22Rv1 (cell line): ENCODE measurements at regions not wholly inside any gene's neighbourhood (a gene's known extent, or its start where the extent isn't known, plus 50 kb on each side); places are given as distances from the start of the nearest gene placed in this dataset.

Experiments
- H3K27ac ChIP-seq: fragments of 450-650 bp; 2 replicates; pipeline ENCODE4 v1.5.1; 2017
- ZFX ChIP-seq: fragments of 450-650 bp; IDR thresholded peaks from 2 replicates; pipeline ENCODE4 v1.6.1; 2017; ENCODE audit warnings: antibody characterized with exemption, borderline replicate concordance
- TF ChIP-seq, protein P1 (sequence below): fragments of 450-650 bp; IDR thresholded peaks from 2 replicates; pipeline ENCODE4 v1.5.1; 2017; ENCODE audit warnings: mild to moderate bottlenecking

DNA sequence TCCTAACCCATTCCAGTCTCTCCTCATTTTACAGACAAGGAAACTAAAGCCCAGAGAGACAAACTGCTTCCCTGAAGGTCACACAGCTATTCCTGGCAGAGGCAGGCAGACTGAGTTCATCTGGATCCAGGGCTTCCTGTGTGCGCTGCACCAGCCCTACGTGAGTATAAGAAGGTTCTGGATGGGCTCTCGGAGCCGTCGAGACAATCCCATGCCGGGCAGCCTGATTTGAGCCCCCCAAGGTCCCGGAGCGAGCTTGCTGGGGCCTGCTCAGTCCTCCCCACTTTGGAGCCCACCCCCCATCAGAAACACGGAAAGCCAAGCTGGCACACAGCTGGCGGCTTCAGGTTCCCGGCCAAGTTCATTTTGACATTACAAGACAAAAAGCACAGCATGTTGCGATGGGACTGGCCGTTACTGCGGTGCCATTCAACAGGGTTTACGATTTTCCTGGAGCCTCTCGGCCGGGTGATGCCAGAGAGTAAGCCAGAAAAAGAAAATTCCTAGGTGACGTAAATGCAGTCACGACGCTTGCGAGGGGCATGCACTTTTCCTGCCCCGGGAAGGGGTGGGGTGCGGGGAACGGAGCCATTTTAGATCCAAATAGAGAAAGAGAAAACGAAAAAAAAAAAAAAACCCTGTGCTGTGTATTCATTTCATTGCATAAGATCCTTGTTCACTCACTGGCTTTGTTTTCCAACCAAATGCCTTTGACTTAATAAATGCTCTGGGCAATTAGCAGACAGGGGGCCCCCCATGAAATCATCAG is 167.1 kb upstream of the FOXF1 start:
- no peak for TF ChIP-seq ZFX
- TF ChIP-seq, protein P1, sequence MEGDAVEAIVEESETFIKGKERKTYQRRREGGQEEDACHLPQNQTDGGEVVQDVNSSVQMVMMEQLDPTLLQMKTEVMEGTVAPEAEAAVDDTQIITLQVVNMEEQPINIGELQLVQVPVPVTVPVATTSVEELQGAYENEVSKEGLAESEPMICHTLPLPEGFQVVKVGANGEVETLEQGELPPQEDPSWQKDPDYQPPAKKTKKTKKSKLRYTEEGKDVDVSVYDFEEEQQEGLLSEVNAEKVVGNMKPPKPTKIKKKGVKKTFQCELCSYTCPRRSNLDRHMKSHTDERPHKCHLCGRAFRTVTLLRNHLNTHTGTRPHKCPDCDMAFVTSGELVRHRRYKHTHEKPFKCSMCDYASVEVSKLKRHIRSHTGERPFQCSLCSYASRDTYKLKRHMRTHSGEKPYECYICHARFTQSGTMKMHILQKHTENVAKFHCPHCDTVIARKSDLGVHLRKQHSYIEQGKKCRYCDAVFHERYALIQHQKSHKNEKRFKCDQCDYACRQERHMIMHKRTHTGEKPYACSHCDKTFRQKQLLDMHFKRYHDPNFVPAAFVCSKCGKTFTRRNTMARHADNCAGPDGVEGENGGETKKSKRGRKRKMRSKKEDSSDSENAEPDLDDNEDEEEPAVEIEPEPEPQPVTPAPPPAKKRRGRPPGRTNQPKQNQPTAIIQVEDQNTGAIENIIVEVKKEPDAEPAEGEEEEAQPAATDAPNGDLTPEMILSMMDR: no peak
- no peak overlapping the region for H3K27ac ChIP-seq

DNA sequence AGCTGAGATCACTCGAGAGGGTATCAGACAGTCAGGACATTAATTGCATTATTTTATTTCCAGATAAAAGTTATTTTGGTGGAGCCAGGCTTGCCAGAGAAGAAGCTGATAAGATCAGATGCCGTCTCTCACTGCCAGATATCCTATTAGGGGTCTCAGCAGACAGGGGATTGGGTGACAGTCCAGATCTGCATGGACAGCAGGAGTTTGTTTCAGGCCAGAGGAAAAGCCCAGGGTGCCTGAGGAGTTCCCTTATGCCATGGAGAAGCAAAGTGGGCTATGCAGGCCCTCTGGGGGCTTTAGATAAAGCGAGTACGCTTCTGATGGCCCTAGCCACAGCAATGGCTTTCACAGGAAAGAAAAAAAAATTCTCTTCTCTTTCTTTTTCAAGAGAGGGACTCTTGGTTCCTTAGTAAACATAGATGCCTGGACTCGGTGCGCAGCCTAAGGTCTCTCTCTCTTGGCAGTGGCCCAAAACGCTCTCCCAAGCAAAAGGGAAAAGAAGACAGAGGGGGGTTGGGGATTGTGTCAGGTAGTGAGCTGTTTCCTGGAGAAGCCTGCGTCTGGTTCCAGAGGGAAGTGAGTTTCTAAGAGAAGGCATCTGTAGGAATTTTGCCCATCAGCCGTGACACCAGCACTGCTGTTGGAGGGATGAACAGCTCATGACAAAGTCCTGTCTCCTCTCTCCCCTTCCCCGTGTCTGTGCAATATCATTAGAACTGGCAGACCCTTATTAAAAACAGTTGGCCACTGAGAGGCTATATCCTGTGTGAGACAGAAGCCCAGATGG is 166.3 kb upstream of the FOXF1 start:
- H3K27ac ChIP-seq: no peak overlapping the region
- TF ChIP-seq ZFX: no peak
- TF ChIP-seq, protein P1: no peak

GRCh38 chr16:86344586-86344871 is 165.8 kb upstream of the FOXF1 start:
- TF ChIP-seq, protein P1: no peak
- TF ChIP-seq ZFX: no peak
- H3K27ac ChIP-seq: no peak overlapping the region

DNA sequence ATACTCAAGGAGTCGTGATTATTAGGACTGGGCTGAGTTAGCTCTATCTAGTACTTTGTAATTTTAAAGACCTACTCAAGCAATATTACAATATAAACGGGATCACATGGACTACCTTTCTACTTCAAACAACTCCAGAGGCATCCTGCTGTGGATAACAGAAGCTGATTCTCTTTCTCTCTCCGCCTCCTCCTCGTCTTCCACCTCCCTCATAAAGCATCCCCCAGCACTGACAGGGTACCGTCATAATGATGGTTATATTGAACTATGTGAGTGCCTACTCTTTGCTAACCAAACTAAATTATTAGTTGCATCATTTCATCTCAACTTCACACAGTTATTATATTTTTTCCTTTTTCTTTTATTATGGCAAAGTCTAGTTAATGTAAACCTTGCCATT is 165.4 kb upstream of the FOXF1 start:
- no peak overlapping the region for H3K27ac ChIP-seq
- no peak for TF ChIP-seq ZFX
- TF ChIP-seq, protein P1: no peak

DNA sequence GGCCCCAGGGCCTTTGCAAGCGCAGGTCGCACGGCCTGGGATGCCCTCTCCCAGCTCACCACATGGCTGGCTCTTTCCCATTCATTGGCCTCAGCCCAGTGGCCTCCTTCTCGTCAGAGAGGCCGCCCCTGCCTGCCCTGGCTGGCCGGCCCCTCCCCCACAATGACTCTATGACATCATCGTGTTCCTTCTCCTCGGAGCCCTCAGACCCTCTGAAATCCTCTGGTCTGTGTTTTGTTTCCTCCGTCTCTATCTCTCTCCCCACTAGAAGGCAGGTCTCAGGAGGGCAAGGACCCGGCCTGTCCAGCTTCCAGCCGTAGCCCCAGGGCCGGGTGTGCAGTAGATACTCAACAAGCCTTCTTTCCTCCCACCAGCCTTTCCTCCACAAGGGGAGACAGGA is 164.8 kb upstream of the FOXF1 start:
- H3K27ac ChIP-seq: no peak overlapping the region
- TF ChIP-seq, protein P1: no peak
- TF ChIP-seq ZFX: no peak

GRCh38 chr16:86346034-86346433 is 164.3 kb upstream of the FOXF1 start:
- TF ChIP-seq, protein P1: no peak
- no peak for TF ChIP-seq ZFX
- H3K27ac ChIP-seq: no peak overlapping the region

GRCh38 chr16:86347090-86347489 is 163.2 kb upstream of the FOXF1 start:
- no peak overlapping the region for H3K27ac ChIP-seq
- TF ChIP-seq, protein P1: no peak
- TF ChIP-seq ZFX: no peak
